Rectal smooth muscle tissue (tissue), 1 donor: ENCODE measurements at regions not wholly inside any gene's neighbourhood (a gene's known extent, or its start where the extent isn't known, plus 50 kb on each side); places are given as distances from the start of the nearest gene placed in this dataset.
A peak's percentile ranks its signal among the peaks of the same experiment; 100 is the strongest.

Experiments used
- H3K27ac ChIP-seq: one replicate; pipeline ENCODE4 v1.7.0; 2013; ENCODE audit warnings: low read depth, low read length, inconsistent platforms
- H3K27me3 ChIP-seq: one replicate; pipeline ENCODE4 v1.7.0; 2013; ENCODE audit warnings: low read length; ENCODE audit not compliant: control insufficient read depth, insufficient read depth
- H3K36me3 ChIP-seq: one replicate; pipeline ENCODE4 v1.7.0; 2013; ENCODE audit warnings: low read length; ENCODE audit not compliant: control insufficient read depth, insufficient read depth
- H3K4me1 ChIP-seq: one replicate; pipeline ENCODE4 v1.7.0; 2013; ENCODE audit warnings: low read length; ENCODE audit not compliant: control insufficient read depth, insufficient read depth
- H3K4me3 ChIP-seq: one replicate; pipeline ENCODE4 v1.7.0; 2013; ENCODE audit warnings: low read length
- H3K9ac ChIP-seq: one replicate; pipeline ENCODE4 v1.7.0; 2013; ENCODE audit warnings: low read length

DNA sequence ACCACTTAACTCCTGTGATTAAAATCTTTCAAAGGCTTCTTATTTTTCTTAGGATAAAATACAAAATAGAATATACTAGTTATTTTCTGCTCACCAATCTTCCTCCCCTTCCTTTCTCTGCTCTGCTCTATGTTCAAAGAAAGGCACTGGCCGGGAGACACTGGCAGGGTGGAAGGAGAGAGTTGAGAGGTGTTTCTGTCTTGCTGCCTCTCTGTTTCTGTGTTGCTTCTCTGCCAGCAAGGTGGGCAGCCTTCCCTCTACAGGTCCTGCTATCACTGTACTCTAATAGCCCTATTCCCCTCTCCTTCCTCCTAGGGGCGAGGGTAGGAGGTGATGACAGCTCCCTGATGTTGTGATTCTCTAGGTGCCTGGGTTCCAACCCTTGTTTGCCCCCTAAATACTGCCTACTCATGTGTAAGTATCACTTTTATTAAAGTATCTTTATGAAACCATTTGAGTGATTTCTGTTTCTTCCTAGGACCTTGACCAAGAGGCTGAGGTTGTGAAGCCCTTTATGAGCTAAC is 515.1 kb downstream of the TLE4 start:
- Histone ChIP-seq H3K4me1 (no peaks in the 10 kb centered on the region), H3K4me3 (no peak overlapping the region), H3K27ac (no peak overlapping the region), H3K27me3 (no peaks in the 10 kb centered on the region), H3K9ac (no peak overlapping the region), H3K36me3 (no peaks in the 10 kb centered on the region)

DNA sequence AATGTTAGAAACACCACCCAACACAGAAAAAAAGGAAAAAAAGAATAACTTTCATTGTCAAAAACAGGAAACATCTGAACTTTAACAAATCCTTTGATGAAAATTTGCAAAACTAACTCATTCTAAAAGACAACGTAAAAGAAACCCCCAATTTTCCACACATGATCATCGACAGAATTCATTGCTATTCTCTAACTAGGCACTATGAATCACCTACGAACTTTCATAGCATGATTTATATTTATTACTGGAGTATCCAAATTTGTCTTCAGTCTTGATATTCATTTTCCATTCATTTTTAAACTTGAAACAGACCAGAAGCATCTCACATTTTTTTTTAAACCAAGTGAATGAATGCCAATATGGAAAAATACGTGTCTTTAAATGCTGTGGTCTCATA is 514.6 kb downstream of the TLE4 start:
- H3K4me1 ChIP-seq, result no peaks in the 10 kb centered on the region
- H3K4me3 ChIP-seq, result no peak overlapping the region
- H3K9ac ChIP-seq, result no peak overlapping the region
- no peaks in the 10 kb centered on the region for H3K36me3 ChIP-seq
- H3K27me3 ChIP-seq, result no peaks in the 10 kb centered on the region
- H3K27ac ChIP-seq, result no peak overlapping the region

DNA sequence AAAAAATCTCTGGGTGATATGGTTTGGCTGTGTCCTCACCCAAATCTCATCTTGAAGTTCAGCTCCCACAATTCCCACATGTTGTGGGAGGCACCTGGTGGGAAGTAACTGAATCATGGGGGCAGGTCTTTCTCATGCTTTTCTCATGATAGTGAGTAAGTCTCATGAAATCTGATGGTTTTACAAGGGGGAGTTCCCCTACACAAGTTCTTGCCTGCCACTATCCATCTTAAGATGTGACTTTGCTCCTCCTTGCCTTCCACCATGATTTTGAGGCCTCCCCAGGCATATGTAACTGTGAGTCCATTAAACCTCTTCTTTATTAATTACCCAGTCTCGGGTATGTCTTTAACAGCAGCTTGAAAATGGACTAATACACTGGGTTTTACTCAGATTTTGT is 513.9 kb downstream of the TLE4 start:
- no peak overlapping the region for H3K27ac ChIP-seq
- H3K4me3 ChIP-seq, result no peak overlapping the region
- H3K36me3 ChIP-seq, result no peaks in the 10 kb centered on the region
- H3K27me3 ChIP-seq, result no peaks in the 10 kb centered on the region
- H3K4me1 ChIP-seq, result no peaks in the 10 kb centered on the region
- H3K9ac ChIP-seq, result no peak overlapping the region

DNA sequence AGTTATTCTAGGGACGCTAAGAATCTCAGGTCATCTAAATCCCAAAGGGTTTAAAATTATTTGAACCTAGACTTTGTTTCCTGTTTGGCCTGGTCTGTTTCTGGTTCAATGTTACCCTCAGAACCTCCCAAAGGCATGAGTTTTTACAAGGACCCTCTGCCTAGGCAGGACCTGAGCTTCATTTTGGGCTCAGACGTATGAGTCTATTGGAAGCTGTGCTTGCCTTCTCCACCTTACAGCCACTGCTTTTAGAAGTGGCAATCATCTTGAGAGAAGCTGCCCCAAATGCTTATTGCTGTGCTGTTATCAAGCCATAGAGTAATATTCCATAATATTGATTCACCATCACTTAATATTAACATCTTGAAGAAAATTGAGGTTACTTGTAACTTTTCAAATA is 510.4 kb downstream of the TLE4 start:
- H3K4me1 ChIP-seq, result no peaks in the 10 kb centered on the region
- H3K9ac ChIP-seq, result no peak overlapping the region
- no peaks in the 10 kb centered on the region for H3K27me3 ChIP-seq
- no peak overlapping the region for H3K4me3 ChIP-seq
- H3K36me3 ChIP-seq, result no peaks in the 10 kb centered on the region
- H3K27ac ChIP-seq, result no peak overlapping the region

DNA sequence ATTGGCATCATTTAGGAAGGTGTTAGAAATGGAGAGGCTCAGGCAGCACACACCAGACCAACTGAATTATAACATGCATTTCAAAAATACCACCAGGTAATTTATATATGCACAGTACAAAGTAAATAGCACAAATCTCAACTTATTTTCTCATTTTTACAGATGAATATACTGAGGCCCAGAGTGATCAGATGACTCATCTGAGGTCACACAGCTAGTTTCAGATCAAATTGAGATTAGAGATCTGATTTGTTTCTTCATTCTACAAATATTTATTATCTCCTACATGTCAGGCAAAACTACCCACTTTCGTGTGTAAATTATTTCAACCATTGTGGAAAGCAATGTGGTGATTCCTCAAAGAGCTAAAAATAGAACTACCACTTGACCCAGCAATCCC is 507.1 kb downstream of the TLE4 start:
- Histone ChIP-seq H3K36me3 (no peaks in the 10 kb centered on the region), H3K27me3 (no peaks in the 10 kb centered on the region), H3K9ac (no peak overlapping the region), H3K4me1 (no peaks in the 10 kb centered on the region), H3K27ac (no peak overlapping the region), H3K4me3 (no peak overlapping the region)

DNA sequence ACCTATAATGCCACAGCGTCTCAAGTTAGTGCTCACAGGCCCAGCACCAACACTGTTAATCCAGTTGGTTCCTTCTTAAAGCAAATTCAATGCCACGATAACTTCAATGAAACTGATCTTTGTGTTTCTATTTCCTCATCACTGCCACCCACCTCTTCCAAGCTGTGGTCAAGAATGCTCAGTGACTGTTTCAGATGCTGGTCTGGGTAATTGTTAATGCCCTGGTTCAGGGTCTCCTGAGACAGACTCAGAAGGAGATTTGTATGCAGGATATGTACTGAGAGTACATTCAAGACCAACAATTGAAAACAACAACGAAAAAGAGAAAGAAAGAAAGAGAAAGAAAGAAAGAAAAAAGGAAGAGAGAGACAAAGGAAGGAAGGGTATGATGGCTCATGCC is 505.3 kb downstream of the TLE4 start:
- Histone ChIP-seq H3K36me3 (no peaks in the 10 kb centered on the region), H3K4me3 (no peak overlapping the region), H3K9ac (no peak overlapping the region), H3K4me1 (no peaks in the 10 kb centered on the region), H3K27ac (no peak overlapping the region), H3K27me3 (no peaks in the 10 kb centered on the region)

DNA sequence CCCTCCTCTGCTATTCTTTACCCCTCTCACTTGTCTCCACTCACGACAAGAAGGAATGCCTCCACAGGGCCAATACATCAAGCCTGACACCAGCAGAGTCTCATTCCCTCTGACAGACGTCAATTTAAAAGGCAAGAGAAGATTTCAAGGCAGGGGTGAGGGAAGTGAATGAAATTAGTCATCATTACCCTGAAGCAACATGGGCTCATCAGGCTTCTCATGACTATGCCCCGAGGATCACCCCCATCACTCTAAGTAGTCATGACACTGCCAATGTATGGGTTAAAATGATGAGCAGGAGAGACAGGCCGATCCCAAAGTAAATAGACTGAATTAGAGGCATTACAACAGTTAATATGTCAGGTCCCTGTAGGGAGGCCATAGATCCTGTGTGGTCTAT is 504.4 kb downstream of the TLE4 start:
- H3K9ac ChIP-seq, result no peak overlapping the region
- H3K36me3 ChIP-seq, result no peaks in the 10 kb centered on the region
- no peak overlapping the region for H3K4me3 ChIP-seq
- no peak overlapping the region for H3K27ac ChIP-seq
- H3K4me1 ChIP-seq, result no peaks in the 10 kb centered on the region
- H3K27me3 ChIP-seq, result no peaks in the 10 kb centered on the region

DNA sequence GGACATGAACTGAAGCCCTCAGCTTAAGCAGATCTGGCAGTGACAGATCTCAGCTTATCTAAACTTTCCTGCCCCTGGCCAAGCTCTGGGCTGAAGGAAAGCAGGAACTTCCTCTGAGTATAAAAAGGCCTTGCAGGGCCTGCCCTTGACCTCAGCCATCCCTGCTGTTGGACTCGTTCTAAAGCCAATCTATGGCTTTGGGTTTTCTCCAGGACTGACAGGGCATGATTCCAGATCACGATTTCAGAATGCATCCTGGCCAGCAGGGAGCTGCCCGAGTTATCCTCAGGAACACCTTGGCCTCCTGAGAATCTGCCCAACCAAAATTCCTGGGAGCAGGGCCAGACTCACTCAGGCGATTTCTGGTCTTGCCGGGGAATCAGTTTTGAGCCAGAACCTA is 502.7 kb downstream of the TLE4 start:
- Histone ChIP-seq H3K4me1 (no peaks in the 10 kb centered on the region), H3K27me3 (no peaks in the 10 kb centered on the region), H3K27ac (no peak overlapping the region), H3K4me3 (no peak overlapping the region), H3K36me3 (no peaks in the 10 kb centered on the region), H3K9ac (no peak overlapping the region)

DNA sequence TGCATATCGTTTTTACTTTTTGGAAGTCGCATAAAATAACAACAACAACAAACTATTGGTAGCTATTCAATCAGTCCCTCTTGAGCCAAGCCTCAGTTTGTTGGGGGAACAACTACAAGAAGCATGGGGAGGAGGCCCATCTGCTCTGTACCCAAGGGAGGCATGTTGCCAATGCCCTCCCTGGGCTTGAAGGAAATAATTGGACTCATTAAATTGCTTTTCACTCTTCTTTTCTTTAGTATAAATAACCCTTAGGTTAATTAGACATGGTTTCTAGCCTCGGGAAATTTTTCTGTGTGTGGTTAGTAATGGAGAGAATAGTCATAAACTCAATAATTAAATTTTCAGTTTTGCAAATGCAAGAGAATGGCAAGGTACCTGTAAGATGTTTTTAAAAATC is 500.7 kb downstream of the TLE4 start:
- Histone ChIP-seq H3K9ac (no peak overlapping the region), H3K4me3 (no peak overlapping the region), H3K36me3 (no peaks in the 10 kb centered on the region), H3K27ac (no peak overlapping the region), H3K4me1 (no peaks in the 10 kb centered on the region), H3K27me3 (no peaks in the 10 kb centered on the region)

DNA sequence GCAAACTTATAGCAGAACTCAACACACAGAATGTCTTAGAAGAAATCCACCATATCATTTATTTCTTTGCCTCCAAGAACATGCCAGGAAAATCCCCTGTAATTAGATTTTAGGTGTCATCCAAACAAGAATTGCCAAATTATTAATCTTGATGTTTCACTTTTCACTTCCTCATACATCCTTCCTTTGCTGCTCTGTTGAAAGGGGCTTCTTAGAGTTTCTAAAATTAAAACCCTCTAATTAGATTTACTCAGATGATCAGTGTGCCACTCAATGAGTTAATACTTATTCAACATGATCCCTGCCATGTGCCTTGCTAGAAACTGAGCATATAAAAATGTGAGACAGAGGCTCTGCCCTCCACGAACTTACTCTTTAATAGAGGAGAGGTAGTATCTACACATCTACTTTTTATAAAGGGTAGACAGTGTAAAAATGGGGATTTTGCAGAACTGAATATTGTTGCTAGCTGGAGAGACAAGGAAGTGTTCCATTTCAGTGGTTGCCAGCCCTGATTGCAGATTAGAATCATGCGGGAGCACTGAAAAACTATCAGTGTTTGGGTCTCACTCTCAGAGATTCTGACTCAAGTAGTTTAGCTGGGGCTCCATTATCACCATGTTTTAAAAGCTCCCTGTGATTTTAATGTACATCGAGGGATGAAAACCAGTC is 498.4 kb downstream of the TLE4 start:
- Histone ChIP-seq H3K4me1 (no peaks in the 10 kb centered on the region), H3K27me3 (no peaks in the 10 kb centered on the region), H3K36me3 (no peaks in the 10 kb centered on the region), H3K27ac (no peak overlapping the region), H3K9ac (no peak overlapping the region), H3K4me3 (no peak overlapping the region)

DNA sequence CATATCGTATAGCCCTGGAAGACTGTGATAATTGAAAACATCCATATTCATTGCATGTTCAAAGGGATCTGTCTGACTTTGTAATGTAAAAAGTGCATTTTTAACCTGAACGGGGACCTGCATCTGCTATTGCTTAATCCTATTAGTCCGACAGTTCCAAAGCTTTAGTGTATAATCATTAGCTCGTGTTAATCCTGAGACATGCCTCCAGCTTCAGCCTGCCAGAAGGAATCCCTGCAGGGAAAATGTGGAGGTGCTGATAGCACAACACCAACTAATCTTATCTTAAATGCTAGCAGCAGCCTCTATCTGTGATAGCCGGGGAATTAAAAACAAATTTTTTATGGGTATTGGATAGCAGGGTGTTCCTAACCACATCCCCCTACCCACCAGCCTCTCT is 495.2 kb downstream of the TLE4 start:
- no peak overlapping the region for H3K4me3 ChIP-seq
- no peak overlapping the region for H3K27ac ChIP-seq
- H3K9ac ChIP-seq, result no peak overlapping the region
- H3K36me3 ChIP-seq, result no peaks in the 10 kb centered on the region
- no peaks in the 10 kb centered on the region for H3K27me3 ChIP-seq
- peaks cover 3% of the 10 kb centered on the region for H3K4me1 ChIP-seq

DNA sequence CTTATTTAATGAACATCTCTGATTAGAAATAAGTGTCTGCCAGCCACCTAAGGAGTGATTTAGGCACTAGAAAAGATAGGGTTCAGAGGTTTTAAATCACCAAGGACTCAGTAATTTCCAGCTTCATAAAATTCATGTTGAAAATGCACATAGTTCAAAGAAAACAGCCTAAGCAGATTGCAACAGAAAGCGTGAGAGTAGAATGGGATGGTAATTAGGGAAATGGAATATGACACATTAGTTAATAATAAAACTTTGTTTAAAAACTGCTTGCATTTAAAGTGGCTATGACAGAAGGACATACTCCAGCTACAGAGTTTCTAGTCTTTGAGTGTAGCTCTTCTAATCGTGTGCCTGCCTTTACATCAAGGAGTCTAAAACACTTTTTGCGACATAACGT is 490.8 kb downstream of the TLE4 start:
- Histone ChIP-seq H3K4me1 (peaks cover 6% of the 10 kb centered on the region), H3K27ac (no peak overlapping the region), H3K4me3 (no peak overlapping the region), H3K27me3 (no peaks in the 10 kb centered on the region), H3K9ac (no peak overlapping the region), H3K36me3 (no peaks in the 10 kb centered on the region)

DNA sequence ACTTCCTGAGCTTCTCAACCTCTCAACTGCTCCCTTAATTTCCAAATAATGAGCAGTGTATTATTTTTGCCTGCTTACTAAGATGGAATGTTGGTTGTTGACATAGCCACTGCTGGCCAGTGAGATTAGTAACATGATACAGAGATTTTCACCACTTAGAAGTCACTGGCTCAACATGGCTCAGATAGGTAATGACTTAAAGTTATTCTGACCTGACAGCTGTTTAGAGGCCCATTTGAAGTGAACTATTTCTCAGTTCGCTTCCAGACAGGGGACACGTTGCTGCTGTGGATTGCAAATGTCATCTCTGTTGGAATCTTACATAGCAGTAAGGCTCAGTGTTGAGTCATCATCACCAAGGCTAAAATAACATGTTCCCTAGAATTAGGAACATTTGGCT is 490.2 kb downstream of the TLE4 start:
- Histone ChIP-seq H3K4me1 (peaks cover 6% of the 10 kb centered on the region), H3K27ac (peak overlapping the region; percentile 55), H3K36me3 (no peaks in the 10 kb centered on the region), H3K9ac (no peak overlapping the region), H3K4me3 (no peak overlapping the region), H3K27me3 (no peaks in the 10 kb centered on the region)
